Activated CD4-positive, CD25-positive, alpha-beta regulatory T cell treated with anti-CD3 and anti-CD28 coated beads, Interleukin-2, amount 50 U/mL, for 24 hours (primary cell): ENCODE measurements at regions not wholly inside any gene's neighbourhood (a gene's known extent, or its start where the extent isn't known, plus 50 kb on each side); places are given as distances from the start of the nearest gene placed in this dataset.
"Not testable (repeated sequence)": the region's sequence is repeated elsewhere in the genome, so short reads cannot be mapped to it uniquely, and the experiment has no call there.

Source experiments
- ATAC-seq, 2 donors: fragments of 150-1000 bp; cut with Tn5 transposase; one replicate each; pipeline ENCODE4 v1.10.0; 2021; ENCODE audit warnings: mild to moderate bottlenecking in 1 of 2, moderate library complexity in 1 of 2

DNA sequence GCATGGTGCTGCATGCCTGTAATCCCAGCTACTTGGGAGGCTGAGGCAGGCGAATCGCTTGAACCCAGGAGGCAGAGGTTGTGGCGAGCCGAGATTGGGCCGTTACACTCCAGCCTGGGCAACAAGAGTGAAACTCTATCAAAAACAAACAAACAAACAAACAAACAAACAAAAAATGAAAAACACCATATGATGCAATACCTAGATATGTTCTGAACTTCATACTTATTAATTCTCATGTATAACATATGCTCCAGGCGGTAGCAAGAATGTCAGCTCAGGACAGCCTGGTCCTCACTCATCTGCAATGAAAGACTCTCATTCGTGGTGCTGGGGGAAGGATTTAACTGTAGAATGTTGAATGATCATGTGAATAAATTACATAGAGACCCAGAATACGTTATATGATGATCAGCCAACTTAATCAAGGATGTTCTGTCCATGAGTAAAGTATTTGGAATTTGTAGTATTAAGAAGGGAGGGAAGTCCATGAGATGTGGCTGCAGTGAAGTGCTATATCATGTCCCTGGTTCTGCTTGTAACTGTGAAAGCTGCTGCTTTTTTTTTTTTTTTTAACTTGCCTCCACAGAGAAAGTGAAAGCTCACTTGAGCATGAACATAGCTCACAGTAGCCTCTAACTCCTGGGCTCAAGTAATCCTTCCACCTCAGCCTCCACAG lies 206.8 kb downstream of the UQCRFS1 start:
- ATAC-seq: no peak

DNA sequence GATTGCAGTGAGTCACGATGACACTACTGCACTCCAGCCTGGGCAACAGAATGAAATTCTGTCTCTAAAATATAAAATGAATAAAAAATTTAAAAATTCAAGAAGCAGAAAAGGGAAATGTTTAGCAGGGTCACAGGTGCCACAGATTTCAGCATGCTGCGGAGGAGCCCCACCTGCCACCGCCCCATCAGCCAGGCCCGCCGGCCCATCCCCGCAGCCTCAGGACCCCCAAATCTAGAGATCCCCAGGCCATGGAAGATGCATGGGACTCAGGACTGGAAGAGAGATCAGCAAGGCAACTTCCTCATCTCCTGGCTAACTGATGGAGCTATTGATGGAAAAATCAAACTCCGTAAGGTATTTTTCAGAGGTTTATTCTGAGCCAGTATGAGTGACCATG lies 208.2 kb downstream of the UQCRFS1 start:
- ATAC-seq: no peak

DNA sequence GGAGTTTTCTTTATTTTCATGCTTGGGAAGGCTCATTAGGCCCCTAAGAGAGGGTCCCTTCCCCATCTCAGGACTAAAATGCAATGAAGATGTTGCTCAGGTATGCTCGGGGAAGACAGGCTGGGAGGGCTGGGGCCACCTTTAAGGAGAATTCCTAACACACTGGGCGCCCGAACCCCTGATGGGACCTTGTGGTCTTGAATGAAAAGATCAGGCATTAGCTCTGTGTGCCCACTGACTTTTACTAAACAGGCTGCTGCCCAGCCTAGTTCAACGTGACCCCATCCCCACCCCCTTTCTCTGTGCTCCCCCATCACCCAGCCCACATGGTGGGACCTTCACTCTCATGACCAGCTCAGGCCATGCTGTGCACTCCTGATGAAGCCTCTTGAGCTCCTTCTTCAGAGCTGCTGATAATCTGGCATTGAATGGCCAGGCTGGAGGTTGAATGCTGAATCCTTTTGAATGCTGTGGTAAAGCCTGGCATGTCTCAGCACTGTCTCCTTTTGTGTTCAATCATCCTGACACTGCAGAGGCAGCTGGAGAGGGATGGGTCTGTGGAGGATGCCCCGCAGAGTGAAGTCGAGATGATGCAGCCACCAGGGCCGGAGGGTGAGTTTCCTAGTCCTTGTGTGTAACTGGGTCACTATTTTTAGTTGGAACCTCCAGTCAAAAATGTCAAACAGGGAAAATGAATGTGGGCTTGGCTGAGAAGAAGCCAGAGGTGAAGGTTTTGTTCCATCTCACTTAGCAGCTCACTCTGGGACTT lies 209.1 kb downstream of the UQCRFS1 start:
- ATAC-seq: no peak

- ATAC-seq: no peak
These were observed 210.6 kb downstream of the UQCRFS1 start for GRCh38 chr19:29002336-29002735.

DNA sequence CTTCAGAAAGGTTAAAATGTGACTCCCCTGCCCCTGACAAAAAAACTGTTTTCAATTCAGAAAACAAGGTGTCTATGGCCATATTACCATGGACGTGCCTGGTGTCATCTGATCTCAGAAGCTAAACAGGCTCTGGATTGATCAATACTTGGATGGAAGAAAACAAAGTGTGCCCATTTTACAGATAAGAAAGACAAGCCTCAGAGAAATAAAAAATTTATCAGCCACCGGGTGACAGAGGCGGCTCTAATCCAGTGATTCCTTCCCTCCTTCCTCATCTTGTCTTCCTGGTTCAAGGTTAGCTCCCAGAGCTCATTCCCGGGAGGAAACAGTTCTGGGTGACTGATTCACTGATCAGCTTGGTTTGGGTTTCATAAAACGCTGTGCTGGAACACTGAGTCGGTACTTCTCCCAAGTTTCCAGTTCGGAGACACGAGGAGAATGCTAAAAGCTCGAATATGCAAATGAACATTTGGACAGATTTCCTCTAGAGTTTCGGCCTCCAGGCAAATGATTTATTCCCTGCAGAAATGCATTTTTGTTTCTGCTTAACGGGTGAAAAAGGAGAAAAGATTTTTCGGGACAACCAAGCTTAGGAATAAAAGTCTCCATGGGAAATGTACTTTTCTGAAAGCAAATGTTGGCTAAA lies 211.2 kb downstream of the UQCRFS1 start:
- no peak for ATAC-seq

GRCh38 chr19:29001141-29001581 lies 211.8 kb downstream of the UQCRFS1 start:
- ATAC-seq: no peak

DNA sequence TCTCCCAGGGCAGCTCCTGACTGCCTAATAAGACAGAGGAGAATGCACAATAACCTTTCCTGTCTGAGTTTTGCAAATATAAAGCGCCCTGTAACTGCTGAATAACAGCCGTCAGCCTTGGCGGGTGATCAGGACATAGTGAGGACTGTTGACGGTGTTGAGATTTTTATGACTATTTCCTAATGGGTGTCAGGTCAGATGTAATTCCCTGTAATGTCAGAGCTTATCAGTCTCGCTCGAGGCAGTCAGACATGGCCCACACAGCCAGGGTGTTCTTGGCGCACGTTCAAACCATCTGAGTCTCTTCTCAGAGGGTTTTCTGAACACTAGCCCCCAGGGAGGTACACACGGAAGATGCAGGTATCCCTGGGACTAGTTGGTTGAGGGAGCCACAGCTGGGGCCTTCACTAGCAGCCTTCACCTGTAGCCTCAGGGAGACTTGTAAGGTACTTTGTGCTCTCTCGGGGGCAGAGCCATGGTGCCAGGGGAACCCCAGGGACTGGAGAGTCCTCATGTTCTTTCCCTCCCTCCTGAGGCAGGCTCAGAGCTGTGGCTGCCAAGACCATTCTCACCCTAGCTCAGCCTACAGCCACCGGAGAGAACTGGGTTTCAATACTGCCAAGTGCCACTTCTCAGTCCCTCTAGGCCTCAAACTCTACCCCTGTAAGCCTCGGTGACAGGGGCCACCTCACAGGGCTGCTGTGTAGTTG lies 213.1 kb downstream of the UQCRFS1 start:
- no peak for ATAC-seq

DNA sequence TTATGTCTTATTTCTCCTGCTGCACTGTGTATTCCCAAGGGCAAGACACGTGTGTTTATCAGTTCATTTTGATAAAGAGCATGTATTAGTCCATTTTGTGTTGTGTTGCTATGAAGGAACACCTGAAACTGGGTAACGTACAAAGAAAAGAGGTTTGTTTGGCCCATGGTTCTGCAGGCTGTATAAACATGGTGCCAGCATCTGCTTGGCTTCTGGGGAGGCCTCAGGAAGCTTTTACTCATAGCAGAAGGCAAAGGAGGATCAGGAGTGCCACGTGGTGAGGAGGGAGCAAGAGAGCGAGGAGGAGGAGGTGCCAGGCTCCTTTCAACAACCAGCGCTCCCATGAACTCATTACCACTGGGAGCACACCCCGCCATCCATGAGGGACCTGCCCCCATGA lies 214.0 kb downstream of the UQCRFS1 start:
- ATAC-seq: no peak

GRCh38 chr19:28997866-28998265 lies 215.1 kb downstream of the UQCRFS1 start:
- ATAC-seq: not testable (repeated sequence)

GRCh38 chr19:28990522-28990921 lies 222.4 kb downstream of the UQCRFS1 start:
- no peak for ATAC-seq

DNA sequence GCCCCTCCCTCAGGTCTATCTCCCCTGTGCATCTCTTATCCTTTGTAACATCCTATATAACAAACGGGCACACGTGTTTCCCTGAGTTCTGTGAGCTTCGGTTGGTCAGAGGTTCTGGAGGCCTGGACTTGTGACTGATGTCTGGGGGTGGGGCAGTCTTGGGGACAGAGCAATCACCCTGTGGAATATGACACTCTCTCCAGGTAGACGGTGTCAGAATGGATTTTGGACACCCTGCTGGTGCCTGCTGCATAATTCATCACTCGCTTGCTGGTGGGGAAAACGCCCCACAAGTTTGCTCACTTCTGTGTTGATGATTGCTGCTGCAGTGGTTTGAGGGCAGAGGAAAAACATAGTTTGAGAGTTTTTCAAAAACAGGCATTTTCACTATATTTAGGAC lies 223.2 kb downstream of the UQCRFS1 start:
- ATAC-seq: no peak

- no peak for ATAC-seq
These were observed 224.9 kb downstream of the UQCRFS1 start for GRCh38 chr19:28988066-28988465.

DNA sequence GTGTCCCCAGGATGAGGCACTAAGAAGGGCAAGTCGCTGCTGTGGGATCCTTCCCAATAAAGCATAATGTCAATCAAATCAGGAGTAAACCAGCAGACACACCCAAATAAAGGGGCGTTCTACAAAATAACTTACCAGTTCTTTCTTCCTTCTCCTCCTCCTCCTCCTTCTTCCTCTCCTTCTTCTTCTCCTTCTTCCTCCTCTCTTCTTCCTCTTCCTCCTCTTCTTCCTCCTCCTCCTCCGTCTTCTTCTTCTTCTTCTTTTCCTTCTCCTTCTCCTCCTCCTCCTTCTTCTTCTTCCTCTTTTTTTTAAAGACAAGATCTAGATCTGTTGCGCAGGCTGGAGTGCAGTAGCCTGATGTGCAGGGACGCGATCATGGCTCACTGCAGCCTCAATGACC lies 225.8 kb downstream of the UQCRFS1 start:
- no peak for ATAC-seq

GRCh38 chr19:28985201-28985600 lies 227.8 kb downstream of the UQCRFS1 start:
- ATAC-seq: no peak

GRCh38 chr19:28984315-28984714 lies 228.6 kb downstream of the UQCRFS1 start:
- ATAC-seq: no peak

GRCh38 chr19:28983430-28983829 lies 229.5 kb downstream of the UQCRFS1 start:
- ATAC-seq: no peak

GRCh38 chr19:28981994-28982393 lies 231.0 kb downstream of the UQCRFS1 start:
- no peak for ATAC-seq

- ATAC-seq: no peak
These were observed 231.4 kb downstream of the UQCRFS1 start for GRCh38 chr19:28981518-28981917.

DNA sequence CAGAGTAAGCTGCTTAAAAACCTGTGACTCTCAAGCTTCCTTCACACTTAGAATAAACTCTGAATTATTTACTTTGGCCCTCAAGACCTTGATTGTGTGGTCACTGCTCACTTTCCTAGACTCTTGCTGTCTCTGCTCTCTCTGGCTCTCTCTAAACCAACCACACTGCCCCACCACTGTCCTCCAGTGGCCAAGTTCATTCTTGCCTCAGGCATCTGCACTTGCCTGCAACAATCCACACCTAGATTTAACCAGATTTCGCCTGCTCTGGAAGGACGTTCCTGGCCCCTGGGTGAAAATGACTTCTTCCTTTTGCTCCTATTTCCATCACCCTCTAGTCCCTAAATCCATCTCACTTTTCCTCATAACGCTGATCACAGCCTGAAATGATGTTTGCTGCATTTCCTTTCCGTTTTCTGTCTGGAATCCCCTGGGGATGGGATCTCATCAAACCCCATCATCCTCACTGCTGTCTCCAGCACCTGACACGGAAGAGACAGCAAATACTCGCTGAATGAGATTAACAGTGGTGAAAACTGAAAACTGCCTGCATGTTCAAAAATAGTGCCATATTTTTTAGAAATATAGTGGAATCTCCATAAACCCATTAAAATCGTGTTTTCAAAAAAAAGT lies 232.6 kb downstream of the UQCRFS1 start:
- ATAC-seq: no peak

DNA sequence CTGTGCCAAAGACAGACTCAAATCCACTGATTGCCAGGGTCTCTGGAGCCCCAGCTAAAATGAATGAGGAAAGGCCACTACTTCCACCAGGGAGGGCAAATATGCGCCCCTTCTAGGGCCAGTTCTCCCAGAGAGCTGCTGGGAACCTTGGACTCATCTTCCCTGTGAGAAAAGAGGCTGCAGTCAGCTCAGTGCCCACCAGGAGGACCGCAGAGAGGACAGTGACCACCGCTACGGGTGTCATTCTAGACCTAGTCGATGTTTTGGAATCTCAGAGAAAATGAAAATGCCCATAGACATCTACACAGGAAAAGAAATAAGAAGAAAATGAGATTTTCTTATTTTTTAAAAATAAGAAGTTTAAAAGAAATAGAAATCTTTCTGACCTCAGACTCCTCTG lies 235.1 kb downstream of the UQCRFS1 start:
- ATAC-seq: no peak

- ATAC-seq: no peak
These were observed 240.7 kb downstream of the UQCRFS1 start for GRCh38 chr19:28972058-28972852.

DNA sequence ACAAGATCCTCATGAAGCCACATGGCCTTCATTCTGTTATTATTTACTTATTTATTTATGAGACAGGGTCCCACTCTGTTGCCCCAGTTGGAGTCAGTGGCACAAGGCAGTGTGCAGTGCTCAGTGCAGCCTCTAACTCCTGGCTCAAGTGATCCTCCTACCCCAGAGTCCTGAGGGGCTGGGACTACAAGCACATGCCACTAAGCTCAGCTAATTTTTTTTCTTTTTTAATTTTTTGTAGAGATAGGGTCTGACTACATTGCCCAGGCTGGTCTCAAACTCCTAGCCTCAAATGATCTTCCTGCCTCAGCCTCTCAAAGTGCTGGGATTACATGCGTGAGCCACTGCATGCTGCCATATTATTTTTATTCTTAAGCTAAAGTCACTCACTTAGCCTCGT lies 241.4 kb downstream of the UQCRFS1 start:
- ATAC-seq: no peak
